H1 (cell line): ENCODE measurements at regions not wholly inside any gene's neighbourhood (a gene's known extent, or its start where the extent isn't known, plus 50 kb on each side); places are given as distances from the start of the nearest gene placed in this dataset.

Experiments used
- CTCF ChIA-PET: fragments of 300-600 bp; sonication (Branson Sonifier 250); formaldehyde crosslinking; loops from one replicate; lab custom pipeline; 2021; ENCODE audit not compliant: partially characterized antibody; lab: Charles Lee
- POLR2A ChIA-PET: fragments of 300-600 bp; sonication (Branson Sonifier 250); formaldehyde crosslinking; loops from one replicate; lab custom pipeline; 2021; ENCODE audit warnings: inconsistent platforms; ENCODE audit not compliant: partially characterized antibody; lab: Charles Lee
- DNase-seq, 2 experiments: peaks; one replicate each; pipeline versions ENCODE4 v3.0.0 to v3.0.0-alpha.2; 2010 to 2022; ENCODE audit warnings: low spot score in 2 of 2, low read depth in 1 of 2, mixed read lengths in 1 of 2
- FAIRE-seq: peaks from 2 replicates; lab custom pipeline; 2011; peaks lifted over from hg19 to GRCh38; lab: Jason Lieb, UNC
- H2AFZ ChIP-seq: 2 replicates; pipeline ENCODE4 v1.8.1; 2012; ENCODE audit warnings: low read length, inconsistent platforms
- H2AK5ac ChIP-seq: 2 replicates; pipeline ENCODE4 v1.6.1; 2013; ENCODE audit warnings: low read depth, low read length
- H2BK120ac ChIP-seq: replicated peaks from 2 replicates; pipeline ENCODE3; 2013; ENCODE audit warnings: low read depth, low read length, inconsistent platforms
- H2BK12ac ChIP-seq: 2 replicates; pipeline ENCODE4 v1.6.1; 2013; ENCODE audit warnings: low read depth, low read length
- H2BK15ac ChIP-seq: 2 replicates; pipeline ENCODE4 v1.6.1; 2013; ENCODE audit warnings: low read length
- H2BK20ac ChIP-seq: 2 replicates; pipeline ENCODE4 v1.6.1; 2013; ENCODE audit warnings: low read length
- H2BK5ac ChIP-seq: 2 replicates; pipeline ENCODE4 v1.6.1; 2013; ENCODE audit warnings: low read depth, low read length
- H3K14ac ChIP-seq: 2 replicates; pipeline ENCODE4 v1.6.1; 2013; ENCODE audit warnings: inconsistent platforms; ENCODE audit not compliant: insufficient read length
- H3K18ac ChIP-seq: 2 replicates; pipeline ENCODE4 v1.6.1; 2013; ENCODE audit warnings: low read length; ENCODE audit errors: extremely low read depth
- H3K23ac ChIP-seq: 2 replicates; pipeline ENCODE4 v1.6.1; 2013; ENCODE audit warnings: inconsistent platforms; ENCODE audit not compliant: insufficient read length
- H3K23me2 ChIP-seq: 2 replicates; pipeline ENCODE4 v1.6.1; 2013; ENCODE audit warnings: low read depth, low read length
- H3K27ac ChIP-seq: 2 replicates; pipeline ENCODE4 v1.6.1; 2011; ENCODE audit warnings: low read depth, low read length, inconsistent platforms
- H3K27me3 ChIP-seq, 4 experiments: replicated peaks in 1 of 4; 1 replicate in 1 of 4; 2 replicates in 3 of 4; pipeline versions ENCODE4 v1.6.1 to v1.8.1; 2011 to 2013; ENCODE audit warnings: low read length in 3 of 4, mild to moderate bottlenecking in 3 of 4, inconsistent platforms in 2 of 4, mixed read lengths in 2 of 4, moderate library complexity in 1 of 4; ENCODE audit not compliant: control insufficient read depth in 3 of 4, insufficient read depth in 3 of 4; ENCODE audit errors: extremely low read depth in 1 of 4
- H3K36me3 ChIP-seq, 4 experiments: 2 replicates each; pipeline versions ENCODE4 v1.6.1 to v1.8.1; 2011 to 2013; ENCODE audit warnings: mild to moderate bottlenecking in 4 of 4, low read length in 3 of 4, moderate library complexity in 2 of 4, control low read depth in 1 of 4, inconsistent platforms in 1 of 4; ENCODE audit not compliant: insufficient read depth in 4 of 4, control insufficient read depth in 2 of 4
- H3K4ac ChIP-seq: replicated peaks from 2 replicates; pipeline ENCODE3; 2013; ENCODE audit warnings: low read length, low read depth, mixed read lengths, inconsistent platforms; ENCODE audit not compliant: insufficient read length
- H3K4me1 ChIP-seq, 4 experiments: replicated peaks in 1 of 4; 1 replicate in 1 of 4; 2 replicates in 3 of 4; pipeline versions ENCODE4 v1.6.1 to v1.8.1; 2011 to 2013; ENCODE audit warnings: low read length in 3 of 4, inconsistent platforms in 2 of 4, mixed read lengths in 1 of 4; ENCODE audit not compliant: insufficient read depth in 4 of 4, control insufficient read depth in 3 of 4
- H3K4me2 ChIP-seq, 2 experiments: 2 replicates each; pipeline versions ENCODE4 v1.6.1 to v1.8.1; 2011 to 2013; ENCODE audit warnings: low read depth in 2 of 2, low read length in 2 of 2, control low read depth in 1 of 2, inconsistent platforms in 1 of 2, mild to moderate bottlenecking in 1 of 2; ENCODE audit not compliant: insufficient read depth in 1 of 2
- H3K4me3 ChIP-seq, 4 experiments: fragments of 200-600, 300-600 bp in 1 of 4; sonication (generic), shearing (Covaris generic), sonication (Bioruptor Twin) in 1 of 4; 2 replicates each; pipeline versions ENCODE4 v1.5.1 to v1.8.1; 2011 to 2016; ENCODE audit warnings: low read length in 4 of 4, low read depth in 3 of 4, control low read depth in 2 of 4, inconsistent platforms in 2 of 4, mild to moderate bottlenecking in 2 of 4, mixed read lengths in 1 of 4, moderate library complexity in 1 of 4; ENCODE audit not compliant: insufficient read depth in 2 of 4; ENCODE audit errors: extremely low read depth in 1 of 4
- H3K56ac ChIP-seq: replicated peaks from 2 replicates; pipeline ENCODE3; 2013; ENCODE audit warnings: low read depth, mild to moderate bottlenecking, mixed read lengths, low read length, inconsistent platforms; ENCODE audit not compliant: insufficient read length
- H3K79me1 ChIP-seq: 2 replicates; pipeline ENCODE4 v1.6.1; 2013; ENCODE audit warnings: low read depth, low read length, control low read depth
- H3K79me2 ChIP-seq, 2 experiments: 2 replicates each; pipeline versions ENCODE4 v1.6.1 to v1.8.1; 2012 to 2013; ENCODE audit warnings: low read length in 2 of 2, mild to moderate bottlenecking in 2 of 2, inconsistent platforms in 1 of 2; ENCODE audit not compliant: insufficient read depth in 2 of 2, control insufficient read depth in 1 of 2
- H3K9ac ChIP-seq, 4 experiments: replicated peaks in 1 of 4; 1 replicate in 1 of 4; 2 replicates in 3 of 4; pipeline versions ENCODE4 v1.6.1 to v1.8.1; 2011 to 2013; ENCODE audit warnings: low read depth in 3 of 4, low read length in 3 of 4, control low read depth in 2 of 4, mild to moderate bottlenecking in 2 of 4, moderate library complexity in 2 of 4, inconsistent platforms in 1 of 4; ENCODE audit errors: extremely low read depth in 1 of 4
- H3K9me3 ChIP-seq, 2 experiments: 2 replicates each; pipeline versions ENCODE4 v1.6.1 to v1.8.1; 2012 to 2013; ENCODE audit warnings: mild to moderate bottlenecking in 2 of 2, moderate library complexity in 2 of 2, control low read depth in 1 of 2, inconsistent platforms in 1 of 2, low read depth in 1 of 2, low read length in 1 of 2, mixed read lengths in 1 of 2; ENCODE audit not compliant: insufficient read depth in 2 of 2
- H4K20me1 ChIP-seq, 2 experiments: replicated peaks in 1 of 2; 2 replicates each; pipeline versions ENCODE3 to v1.8.1; 2011 to 2013; ENCODE audit warnings: inconsistent platforms in 2 of 2, low read length in 2 of 2, mild to moderate bottlenecking in 1 of 2; ENCODE audit not compliant: insufficient read depth in 2 of 2, control insufficient read depth in 1 of 2
- H4K5ac ChIP-seq: 2 replicates; pipeline ENCODE4 v1.6.1; 2013; ENCODE audit warnings: low read length, low read depth, mixed read lengths, inconsistent platforms; ENCODE audit not compliant: insufficient read length
- H4K8ac ChIP-seq: 2 replicates; pipeline ENCODE4 v1.8.0; 2013; ENCODE audit warnings: mild to moderate bottlenecking, moderate library complexity, low read length, inconsistent platforms; ENCODE audit not compliant: insufficient read depth; ENCODE audit errors: extremely low read depth
- H4K91ac ChIP-seq: replicated peaks from 2 replicates; pipeline ENCODE3; 2013; ENCODE audit warnings: low read length, mixed read lengths, inconsistent platforms; ENCODE audit not compliant: insufficient read length
- CBX8 ChIP-seq: fragments of 300-800, 300-1000 bp; sonication (generic); IDR thresholded peaks from 2 replicates; pipeline ENCODE4 v1.7.1; 2016; ENCODE audit warnings: low read depth, low read length, borderline replicate concordance
- CHD1 ChIP-seq: IDR thresholded peaks from 2 replicates; pipeline ENCODE4 v1.6.1; 2012; ENCODE audit warnings: low read depth, low read length, improper control_type of control experiment
- NANOG ChIP-seq: IDR thresholded peaks from 2 replicates; pipeline ENCODE4 v1.6.1; 2011; ENCODE audit warnings: low read length, low read depth, mild to moderate bottlenecking, inconsistent platforms; ENCODE audit not compliant: insufficient read depth, poor library complexity, severe bottlenecking
- RNF2 ChIP-seq: fragments of 200-900, 300-1000 bp; sonication (generic); IDR thresholded peaks from 2 replicates; pipeline ENCODE4 v1.7.1; 2016; ENCODE audit warnings: borderline replicate concordance, low read depth, mild to moderate bottlenecking, antibody characterized with exemption, low read length; ENCODE audit not compliant: poor library complexity, severe bottlenecking; ENCODE audit errors: missing control alignments
- TAF1 ChIP-seq: IDR thresholded peaks from 2 replicates; pipeline ENCODE4 v1.6.1; 2011; ENCODE audit warnings: mild to moderate bottlenecking, low read depth, low read length
- TF ChIP-seq, protein P1 (sequence below), 3 experiments: IDR thresholded peaks; 1 replicate in 2 of 3; 2 replicates in 1 of 3; pipeline versions ENCODE4 v1.5.1 to v1.6.1; 2011; ENCODE audit warnings: low read length in 3 of 3, mild to moderate bottlenecking in 3 of 3, inconsistent platforms in 2 of 3, low read depth in 1 of 3, moderate library complexity in 1 of 3; ENCODE audit not compliant: insufficient read depth in 1 of 3; ENCODE audit errors: control extremely low read depth in 1 of 3

DNA sequence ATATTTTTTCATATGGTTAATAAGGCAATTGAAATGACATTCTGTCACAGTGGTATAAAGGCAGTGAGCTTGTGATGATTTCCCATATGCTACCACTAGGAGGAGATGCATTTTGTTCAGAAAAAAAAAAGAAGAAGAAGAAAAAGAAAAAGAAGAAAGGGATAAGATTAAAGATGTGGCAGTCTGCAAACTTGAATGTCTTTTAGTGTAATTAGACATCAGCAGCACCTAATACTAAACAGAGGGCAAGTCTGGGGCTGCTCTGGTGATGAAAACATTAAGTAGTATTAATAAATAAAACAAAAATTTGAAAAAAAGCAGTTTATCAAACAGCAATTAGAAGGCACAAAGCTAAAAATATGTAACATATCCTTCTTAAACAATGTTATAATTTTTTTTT, 95.4 kb upstream of the DEFB112 start:
- Histone ChIP-seq H4K5ac (no peak overlapping the region), H2BK20ac (no peak overlapping the region), H3K18ac (no peak overlapping the region), H3K9me3 (no peaks in the 10 kb centered on the region), H3K27me3 (no peaks in the 10 kb centered on the region), H2BK15ac (no peak overlapping the region), H3K23me2 (no peaks in the 10 kb centered on the region; the same call in 1 of the 2 replicates), H3K14ac (no peak overlapping the region), H3K4ac (no peak overlapping the region), H3K4me2 (no peak overlapping the region), H4K20me1 (no peaks in the 10 kb centered on the region), H4K8ac (no peak overlapping the region), H2BK12ac (no peak overlapping the region), H2BK120ac (no peak overlapping the region), H3K27ac (no peak overlapping the region), H3K23ac (no peak overlapping the region), H3K4me1 (no peaks in the 10 kb centered on the region), H3K56ac (no peak overlapping the region), H3K4me3 (no peak overlapping the region), H3K79me1 (no peaks in the 10 kb centered on the region), H4K91ac (no peak overlapping the region), H2AFZ (no peak overlapping the region), H3K9ac (no peak overlapping the region), H3K79me2 (no peaks in the 10 kb centered on the region), H2AK5ac (no peak overlapping the region), H2BK5ac (no peak overlapping the region), H3K36me3 (no peaks in the 10 kb centered on the region)
- TF ChIP-seq, protein P1, sequence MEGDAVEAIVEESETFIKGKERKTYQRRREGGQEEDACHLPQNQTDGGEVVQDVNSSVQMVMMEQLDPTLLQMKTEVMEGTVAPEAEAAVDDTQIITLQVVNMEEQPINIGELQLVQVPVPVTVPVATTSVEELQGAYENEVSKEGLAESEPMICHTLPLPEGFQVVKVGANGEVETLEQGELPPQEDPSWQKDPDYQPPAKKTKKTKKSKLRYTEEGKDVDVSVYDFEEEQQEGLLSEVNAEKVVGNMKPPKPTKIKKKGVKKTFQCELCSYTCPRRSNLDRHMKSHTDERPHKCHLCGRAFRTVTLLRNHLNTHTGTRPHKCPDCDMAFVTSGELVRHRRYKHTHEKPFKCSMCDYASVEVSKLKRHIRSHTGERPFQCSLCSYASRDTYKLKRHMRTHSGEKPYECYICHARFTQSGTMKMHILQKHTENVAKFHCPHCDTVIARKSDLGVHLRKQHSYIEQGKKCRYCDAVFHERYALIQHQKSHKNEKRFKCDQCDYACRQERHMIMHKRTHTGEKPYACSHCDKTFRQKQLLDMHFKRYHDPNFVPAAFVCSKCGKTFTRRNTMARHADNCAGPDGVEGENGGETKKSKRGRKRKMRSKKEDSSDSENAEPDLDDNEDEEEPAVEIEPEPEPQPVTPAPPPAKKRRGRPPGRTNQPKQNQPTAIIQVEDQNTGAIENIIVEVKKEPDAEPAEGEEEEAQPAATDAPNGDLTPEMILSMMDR (IDR thresholded peaks at IDR 0.05; ENCODE audit: control extremely low read depth in 1 of 3, insufficient read depth in 1 of 3, low read depth in 1 of 3, low read length in 3 of 3) = peak in 1 of 3 experiments; percentile 41; a peak in 1 of 4 replicates
- TF ChIP-seq CBX8 = no peak
- no peak for TF ChIP-seq RNF2
- TF ChIP-seq NANOG = no peak
- no peak for TF ChIP-seq TAF1
- no peak for TF ChIP-seq CHD1
- no peak for DNase-seq
- ChIA-PET POLR2A (no interaction called here), CTCF (interaction anchor here (0.6 to 3.1 kb wide), 28 partner anchors 8 to 1329 kb away, joined by 3 to 43 read pairs (median 4); no protein-coding TSS in a partner anchor)
- peak; percentile 58 for FAIRE-seq
